HUES64 (cell line): ENCODE measurements at regions not wholly inside any gene's neighbourhood (a gene's known extent, or its start where the extent isn't known, plus 50 kb on each side); places are given as distances from the start of the nearest gene placed in this dataset.
A peak's percentile ranks its signal among the peaks of the same experiment; 100 is the strongest.
"Not testable (repeated sequence)": the region's sequence is repeated elsewhere in the genome, so short reads cannot be mapped to it uniquely, and the experiment has no call there.

Source experiments
- H3K27ac ChIP-seq: 2 replicates; pipeline ENCODE4 v1.7.0; 2013; ENCODE audit warnings: low read depth, low read length, inconsistent platforms
- H3K27me3 ChIP-seq: 2 replicates; pipeline ENCODE4 v1.6.1; 2013; ENCODE audit warnings: mild to moderate bottlenecking, low read length; ENCODE audit not compliant: insufficient read depth
- H3K36me3 ChIP-seq: 2 replicates; pipeline ENCODE4 v1.6.1; 2013; ENCODE audit warnings: mild to moderate bottlenecking, low read length; ENCODE audit not compliant: insufficient read depth
- H3K4me1 ChIP-seq: 2 replicates; pipeline ENCODE4 v1.6.1; 2013; ENCODE audit warnings: mild to moderate bottlenecking, low read length, moderate library complexity; ENCODE audit not compliant: insufficient read depth
- H3K4me3 ChIP-seq: 2 replicates; pipeline ENCODE4 v1.5.1; 2013; ENCODE audit warnings: mild to moderate bottlenecking, low read length, moderate library complexity
- H3K9ac ChIP-seq: 2 replicates; pipeline ENCODE4 v1.6.1; 2013; ENCODE audit warnings: mild to moderate bottlenecking, low read depth, low read length
- H3K9me3 ChIP-seq: 2 replicates; pipeline ENCODE4 v1.6.1; 2013; ENCODE audit warnings: low read depth, low read length; ENCODE audit not compliant: insufficient read depth
- WGBS: fragments of 150-250, 120-280 bp; methylation state at CpG from one replicate; pipeline ENCODE4 v1.1.7; 2013; ENCODE audit warnings: missing lambda C conversion rate; 5-methylcytosine and 5-hydroxymethylcytosine counted together

DNA sequence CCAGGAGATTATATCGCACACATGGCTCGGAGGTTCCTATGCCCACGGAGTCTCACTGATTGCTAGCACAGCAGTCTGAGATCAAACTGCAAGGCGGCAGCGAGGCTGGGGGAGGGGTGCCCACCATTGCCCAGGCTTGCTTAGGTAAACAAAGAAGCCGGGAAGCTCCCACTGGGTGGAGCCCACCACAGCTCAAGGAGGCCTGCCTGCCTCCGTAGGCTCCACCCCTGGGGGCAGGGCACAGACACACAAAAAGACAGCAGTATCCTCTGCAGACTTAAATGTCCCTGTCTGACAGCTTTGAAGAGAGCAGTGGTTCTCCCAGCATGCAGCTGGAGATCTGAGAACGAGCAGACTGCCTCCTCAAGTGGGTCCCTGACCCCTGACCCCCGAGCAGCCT lies 112.0 kb upstream of the NDST3 start:
- not testable (repeated sequence) for H3K27me3 ChIP-seq, H3K36me3 ChIP-seq, H3K9me3 ChIP-seq, H3K27ac ChIP-seq, H3K4me1 ChIP-seq, H3K9ac ChIP-seq
- 0 out of 2 replicates have a peak overlapping the region, but pooled peaks have one; percentile 27 for H3K4me3 ChIP-seq
- WGBS, result 76% methylated on average over 9 of the region's 9 CpGs

DNA sequence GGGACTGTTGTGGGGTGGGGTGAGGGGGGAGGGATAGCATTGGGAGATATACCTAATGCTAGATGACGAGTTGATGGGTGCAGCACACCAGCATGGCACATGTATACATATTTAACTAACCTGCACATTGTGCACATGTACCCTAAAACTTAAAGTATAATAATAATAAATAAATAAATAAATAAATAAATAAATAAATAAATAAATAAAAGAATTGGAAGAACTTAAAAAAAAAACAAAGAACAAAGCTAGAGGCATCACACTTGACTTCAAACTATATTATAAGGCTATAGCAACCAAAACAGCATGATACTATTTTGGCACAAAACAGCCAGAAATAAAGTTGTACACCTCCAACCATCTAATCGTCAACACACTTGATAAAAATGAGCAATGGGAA lies 106.5 kb upstream of the NDST3 start:
- H3K27ac ChIP-seq, H3K9ac ChIP-seq, H3K9me3 ChIP-seq, H3K4me1 ChIP-seq, H3K4me3 ChIP-seq, H3K27me3 ChIP-seq, H3K36me3 ChIP-seq: not testable (repeated sequence)
- WGBS, result no CpG with 5 or more reads among the region's 2 CpGs

DNA sequence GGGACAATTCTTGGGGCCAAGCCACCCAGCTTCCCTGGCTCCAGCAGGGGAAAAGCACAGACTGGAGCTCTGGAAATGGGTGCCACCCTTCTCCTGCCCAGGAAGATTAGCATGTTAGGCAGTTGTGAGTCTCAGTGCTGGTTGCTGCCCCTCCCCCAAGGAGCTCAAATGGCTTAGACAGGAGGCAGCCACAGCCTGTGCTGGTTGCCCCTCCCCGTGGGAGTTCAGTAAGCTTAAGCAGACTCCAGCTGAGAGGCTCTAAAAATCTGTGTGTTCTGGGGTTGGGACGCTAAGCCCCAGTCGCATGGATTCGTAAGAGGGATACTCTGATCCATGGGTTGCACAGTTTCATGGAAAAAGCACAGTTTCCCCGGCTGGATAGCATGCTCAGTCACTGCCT lies 92.7 kb upstream of the NDST3 start:
- 68% methylated on average over 5 of the region's 5 CpGs for WGBS
- Histone ChIP-seq H3K27ac (no peak overlapping the region), H3K9ac (no peak overlapping the region), H3K4me1 (0 out of 2 replicates have a peak, but pooled peaks cover 6% of the 10 kb centered on the region), H3K9me3 (0 out of 2 replicates have a peak, but pooled peaks cover 3% of the 10 kb centered on the region), H3K27me3 (no peaks in the 10 kb centered on the region), H3K4me3 (no peak overlapping the region), H3K36me3 (no peaks in the 10 kb centered on the region)

DNA sequence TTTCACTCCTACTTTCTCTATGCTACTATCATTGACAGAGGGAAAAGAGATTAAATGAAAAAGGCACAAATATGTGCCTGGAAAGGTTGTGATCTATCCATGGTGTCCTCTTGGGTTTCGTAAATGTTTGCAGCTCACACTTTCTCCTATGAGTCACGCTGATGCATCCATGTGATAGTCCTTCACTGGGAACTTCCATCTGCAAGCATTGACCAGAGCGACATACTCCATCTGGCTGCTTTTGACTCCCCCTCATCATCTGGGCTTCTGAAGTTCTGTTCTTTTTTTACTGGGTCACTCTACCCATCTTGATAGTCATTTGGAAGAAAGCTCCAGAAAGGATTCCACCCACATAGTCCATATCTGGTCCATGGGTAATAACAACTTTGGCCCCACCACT lies 84.7 kb upstream of the NDST3 start:
- H3K27me3 ChIP-seq, result no peaks in the 10 kb centered on the region
- H3K9ac ChIP-seq, result no peak overlapping the region
- H3K9me3 ChIP-seq, result no peaks in the 10 kb centered on the region
- WGBS, result 66% methylated on average over 3 of the region's 3 CpGs
- no peak overlapping the region for H3K4me3 ChIP-seq
- no peaks in the 10 kb centered on the region for H3K4me1 ChIP-seq
- H3K27ac ChIP-seq, result no peak overlapping the region
- H3K36me3 ChIP-seq, result no peaks in the 10 kb centered on the region

DNA sequence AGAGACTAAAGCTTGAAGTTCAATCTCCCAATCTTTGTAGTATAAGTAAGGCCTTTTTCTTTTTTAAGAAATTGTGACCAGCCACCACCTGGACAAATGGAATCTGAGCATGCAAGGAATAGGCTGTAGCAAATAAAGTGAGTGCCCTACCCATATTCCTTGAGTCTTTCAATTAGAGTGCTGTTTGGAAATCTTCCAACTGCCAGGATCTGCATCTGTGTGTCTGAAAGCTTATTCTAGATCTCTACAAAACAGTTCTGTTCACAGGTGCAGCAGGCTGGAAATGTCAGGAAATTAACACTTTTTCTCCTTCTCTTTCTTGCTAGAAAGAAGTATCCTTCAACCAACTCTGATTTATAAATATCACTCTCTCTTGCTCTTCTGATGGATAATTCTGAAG lies 76.7 kb upstream of the NDST3 start:
- Histone ChIP-seq H3K27ac (no peak overlapping the region), H3K36me3 (no peaks in the 10 kb centered on the region), H3K9ac (no peak overlapping the region), H3K4me3 (no peak overlapping the region), H3K9me3 (no peaks in the 10 kb centered on the region), H3K4me1 (no peaks in the 10 kb centered on the region), H3K27me3 (no peaks in the 10 kb centered on the region)

DNA sequence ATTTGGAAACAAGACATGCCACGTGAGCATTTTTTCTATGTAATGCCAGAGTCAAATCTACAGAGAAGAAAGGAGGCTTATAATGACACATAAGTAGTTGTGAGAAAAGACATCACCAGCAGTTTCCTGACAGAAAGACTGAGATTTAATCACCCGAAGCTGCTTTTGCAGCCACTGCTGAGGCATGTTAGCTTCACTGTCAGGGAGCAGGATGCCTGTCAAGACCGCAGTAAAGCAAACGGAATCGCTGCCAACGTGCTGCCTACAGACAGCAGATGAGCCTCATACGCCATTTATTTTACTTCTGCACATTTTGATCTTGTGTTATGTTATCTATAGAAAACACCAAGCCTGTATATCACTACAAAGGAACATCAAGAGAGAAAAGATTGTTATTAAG lies 68.7 kb upstream of the NDST3 start:
- Histone ChIP-seq H3K4me3 (no peak overlapping the region), H3K4me1 (no peaks in the 10 kb centered on the region), H3K9me3 (no peaks in the 10 kb centered on the region), H3K36me3 (no peaks in the 10 kb centered on the region), H3K27ac (no peak overlapping the region), H3K27me3 (no peaks in the 10 kb centered on the region), H3K9ac (no peak overlapping the region)
- WGBS, result 88% methylated on average over 6 of the region's 7 CpGs

DNA sequence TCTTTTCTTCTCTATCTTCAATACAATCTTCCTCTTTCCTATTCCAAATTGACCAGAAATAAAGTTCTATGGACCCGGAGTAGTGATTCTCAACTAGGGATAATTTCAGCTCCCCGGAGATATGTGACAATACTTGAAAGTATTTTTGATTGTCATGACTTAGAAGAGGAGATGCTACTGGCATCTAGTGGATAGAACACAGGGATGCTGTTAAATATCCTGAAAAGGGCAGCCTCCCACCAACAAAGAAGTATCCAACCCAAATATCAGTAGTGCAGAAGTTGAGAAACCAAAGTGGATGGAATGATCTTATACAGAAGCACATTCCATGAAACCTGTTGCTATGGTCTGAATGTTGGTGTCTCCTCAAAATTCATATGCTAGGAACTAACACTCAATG lies 65.7 kb upstream of the NDST3 start:
- Histone ChIP-seq H3K36me3 (no peaks in the 10 kb centered on the region), H3K27me3 (no peaks in the 10 kb centered on the region), H3K4me3 (no peak overlapping the region), H3K4me1 (no peaks in the 10 kb centered on the region), H3K27ac (no peak overlapping the region), H3K9me3 (no peaks in the 10 kb centered on the region), H3K9ac (no peak overlapping the region)
- 88% methylated on average over 2 of the region's 2 CpGs for WGBS

DNA sequence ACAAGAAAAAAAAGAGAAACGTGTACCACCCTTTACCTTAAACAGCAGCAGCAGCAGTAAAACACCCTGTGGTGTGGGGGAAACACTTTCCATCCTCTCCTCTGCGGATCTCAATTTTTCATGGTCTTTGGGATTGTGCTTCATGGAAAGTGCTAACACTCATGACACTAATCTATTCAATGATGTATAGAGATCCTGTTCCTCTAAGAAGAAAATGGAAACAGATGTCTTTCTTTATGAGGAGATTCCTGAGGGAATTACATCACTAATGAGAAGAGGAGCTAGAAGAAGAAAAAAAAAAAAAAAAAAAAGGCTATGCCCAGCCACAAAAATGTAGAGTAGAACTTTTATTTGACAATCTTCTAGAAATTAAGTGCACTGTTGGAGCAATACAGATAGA lies 62.9 kb upstream of the NDST3 start:
- Histone ChIP-seq H3K9ac (no peak overlapping the region), H3K36me3 (no peaks in the 10 kb centered on the region), H3K27me3 (no peaks in the 10 kb centered on the region), H3K4me1 (no peaks in the 10 kb centered on the region), H3K9me3 (no peaks in the 10 kb centered on the region), H3K4me3 (no peak overlapping the region), H3K27ac (no peak overlapping the region)
- 80% methylated on average over 1 of the region's 2 CpGs for WGBS

DNA sequence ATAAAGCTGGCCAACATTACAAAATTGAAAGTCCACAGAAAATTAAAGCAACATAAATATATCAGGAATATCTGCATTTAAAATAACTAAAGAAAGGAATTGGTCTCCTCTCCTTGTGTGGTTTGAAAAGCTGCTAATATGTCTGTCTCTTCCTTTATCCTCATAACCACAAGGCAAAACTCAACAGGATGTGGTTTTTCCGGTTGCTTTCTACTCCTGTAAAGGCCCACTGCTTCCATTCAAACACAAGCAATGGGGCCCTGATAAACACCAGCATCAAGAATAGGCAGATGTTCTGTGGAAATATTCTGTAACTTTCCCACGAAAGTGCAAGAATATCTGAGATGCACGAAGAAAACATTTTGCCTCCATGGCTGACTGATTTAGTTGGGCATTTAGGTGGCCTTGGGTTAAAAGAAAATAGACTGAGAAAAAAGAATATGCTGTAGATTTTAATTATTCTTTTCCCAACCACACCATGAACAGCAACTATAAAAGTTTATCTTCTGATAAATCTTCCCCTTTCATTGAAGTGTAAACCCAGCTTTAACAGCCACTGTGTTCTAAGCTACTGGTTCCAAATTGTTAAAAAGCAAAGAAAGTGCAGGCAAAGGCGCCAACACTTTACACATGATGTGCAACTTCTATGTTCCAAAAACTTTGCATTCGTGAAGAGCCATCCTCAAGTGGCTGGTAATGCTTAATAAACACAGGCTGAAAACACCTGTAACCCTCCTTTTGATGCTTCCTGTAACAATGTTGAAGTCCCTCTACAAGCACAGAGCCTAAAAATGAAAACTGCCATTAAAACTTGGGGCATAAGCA lies 50.5 kb upstream of the NDST3 start:
- no peaks in the 10 kb centered on the region for H3K4me1 ChIP-seq
- H3K36me3 ChIP-seq, result no peaks in the 10 kb centered on the region
- H3K27me3 ChIP-seq, result no peaks in the 10 kb centered on the region
- WGBS, result 93% methylated on average over 5 of the region's 5 CpGs
- H3K9ac ChIP-seq, result no peak overlapping the region
- H3K27ac ChIP-seq, result no peak overlapping the region
- no peak overlapping the region for H3K4me3 ChIP-seq
- H3K9me3 ChIP-seq, result no peaks in the 10 kb centered on the region

DNA sequence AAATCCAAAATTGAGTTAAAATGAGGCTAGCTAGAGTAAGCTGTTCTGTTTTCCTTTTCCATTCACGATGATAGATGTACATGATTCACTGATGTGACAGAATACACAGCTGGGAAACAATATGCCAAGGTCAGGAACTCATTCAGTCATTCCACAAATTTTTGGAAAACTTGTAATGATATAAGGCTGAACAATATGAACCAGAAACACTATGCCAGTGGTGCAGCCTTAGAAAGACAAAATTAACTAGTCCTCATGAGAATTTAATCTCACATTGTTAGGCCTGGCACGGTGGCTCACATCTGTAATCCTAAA lies 50.0 kb upstream of the NDST3 start:
- WGBS, result 95% methylated on average over 2 of the region's 2 CpGs
- Histone ChIP-seq H3K27ac (no peak overlapping the region), H3K36me3 (no peaks in the 10 kb centered on the region), H3K27me3 (no peaks in the 10 kb centered on the region), H3K9ac (no peak overlapping the region), H3K9me3 (no peaks in the 10 kb centered on the region), H3K4me3 (no peak overlapping the region), H3K4me1 (no peaks in the 10 kb centered on the region)
